ENCODE measurements at regions not wholly inside any gene's neighbourhood (a gene's known extent, or its start where the extent isn't known, plus 50 kb on each side); places are given as distances from the start of the nearest gene placed in this dataset.

DNA sequence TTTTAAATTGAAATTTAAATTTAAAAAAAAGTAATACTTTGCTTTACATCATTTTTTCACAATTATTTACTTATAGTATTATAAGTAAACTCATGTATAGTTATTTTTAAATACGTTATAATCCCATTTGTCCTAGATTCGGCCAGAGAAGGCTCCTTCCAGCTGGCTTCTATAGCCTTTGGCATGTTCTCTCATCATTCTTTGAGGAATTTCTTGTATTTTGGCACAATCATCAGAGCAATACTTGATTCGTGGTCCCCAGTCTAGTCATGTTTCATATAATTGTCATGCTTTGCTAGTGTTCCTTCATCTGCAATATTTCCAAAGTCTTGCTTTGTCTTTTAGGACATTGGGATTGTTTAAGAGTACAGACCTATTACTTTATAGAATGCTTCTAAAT, 1037.9 kb upstream of the AGA start:
- POLR2A ChIA-PET, result no interaction called here
- Histone ChIP-seq H3K4me3 (replicated peaks in 1 of 2; ENCODE audit: low read depth in 1 of 2, low read length in 2 of 2) (no peak overlapping the region), H3K36me3 (ENCODE audit: control insufficient read depth in 1 of 2, insufficient read depth in 2 of 2, low read length in 2 of 2) (no peaks in the 10 kb centered on the region), H2AFZ (ENCODE audit: low read depth, low read length, poor library complexity, severe bottlenecking) (no peak overlapping the region), H3K4me2 (ENCODE audit: low read length) (no peak overlapping the region), H4K20me1 (ENCODE audit: insufficient read depth) (no peaks in the 10 kb centered on the region), H3K27me3 (ENCODE audit: insufficient read depth, low read length) (no peaks in the 10 kb centered on the region), H3K9ac (ENCODE audit: low read length) (no peak overlapping the region), H3K27ac (ENCODE audit: low read depth, low read length) (no peak overlapping the region), H3K9me2 (ENCODE audit: insufficient read depth) (no peaks in the 10 kb centered on the region), H3K79me2 (ENCODE audit: insufficient read depth, low read length) (no peaks in the 10 kb centered on the region), H3K4me1 (ENCODE audit: control insufficient read depth in 1 of 2, insufficient read depth in 2 of 2, low read length in 2 of 2) (no peaks in the 10 kb centered on the region), H3K9me3 (ENCODE audit: control insufficient read depth in 1 of 2, insufficient read depth in 1 of 2, low read depth in 1 of 2, low read length in 2 of 2) (no peaks in the 10 kb centered on the region)
- RAD21 ChIA-PET (ENCODE audit: low non-redundant PET in 1 of 2, low total read pairs in 2 of 2, uncharacterized antibody in 2 of 2, unreplicated experiment in 2 of 2), result no interaction called here
- intact Hi-C loops (cut with micrococcal nuclease), result no loop called here
- TF ChIP-seq ELF1 (IDR thresholded peaks at IDR 0.05; ENCODE audit: borderline replicate concordance, low read depth) (no peak), RAD21 (IDR thresholded peaks at IDR 0.05; ENCODE audit: low read depth) (no peak), SIN3A (IDR thresholded peaks at IDR 0.05; ENCODE audit: low read depth) (no peak), EZH2phosphoT487 (IDR thresholded peaks at IDR 0.05; ENCODE audit: borderline replicate concordance) (no peak), POLR2A (IDR thresholded peaks at IDR 0.05; ENCODE audit: borderline replicate concordance, extremely low read depth, insufficient read depth, insufficient read length) (no peak), SP1 (IDR thresholded peaks at IDR 0.05; ENCODE audit: low read depth) (no peak), TCF7L2 (IDR thresholded peaks at IDR 0.05; ENCODE audit: borderline replicate concordance, extremely low read depth, insufficient read depth, insufficient read length) (no peak), EGR1 (IDR thresholded peaks at IDR 0.05; ENCODE audit: low read depth) (no peak), SRF (IDR thresholded peaks at IDR 0.05; ENCODE audit: low read depth) (no peak), POLR2AphosphoS5 (IDR thresholded peaks at IDR 0.05; ENCODE audit: low read depth, low read length) (no peak), CEBPB (IDR thresholded peaks at IDR 0.05; ENCODE audit: low read depth) (no peak), JUND (IDR thresholded peaks at IDR 0.05) (no peak), ZNF274 (IDR thresholded peaks at IDR 0.05; ENCODE audit: low read depth, low read length) (no peak), EZH2 (IDR thresholded peaks at IDR 0.05) (no peak), ZFX (IDR thresholded peaks at IDR 0.05) (no peak)
- TF ChIP-seq, protein P1, sequence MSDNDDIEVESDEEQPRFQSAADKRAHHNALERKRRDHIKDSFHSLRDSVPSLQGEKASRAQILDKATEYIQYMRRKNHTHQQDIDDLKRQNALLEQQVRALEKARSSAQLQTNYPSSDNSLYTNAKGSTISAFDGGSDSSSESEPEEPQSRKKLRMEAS (IDR thresholded peaks at IDR 0.05), result no peak
- TF ChIP-seq, protein P2, sequence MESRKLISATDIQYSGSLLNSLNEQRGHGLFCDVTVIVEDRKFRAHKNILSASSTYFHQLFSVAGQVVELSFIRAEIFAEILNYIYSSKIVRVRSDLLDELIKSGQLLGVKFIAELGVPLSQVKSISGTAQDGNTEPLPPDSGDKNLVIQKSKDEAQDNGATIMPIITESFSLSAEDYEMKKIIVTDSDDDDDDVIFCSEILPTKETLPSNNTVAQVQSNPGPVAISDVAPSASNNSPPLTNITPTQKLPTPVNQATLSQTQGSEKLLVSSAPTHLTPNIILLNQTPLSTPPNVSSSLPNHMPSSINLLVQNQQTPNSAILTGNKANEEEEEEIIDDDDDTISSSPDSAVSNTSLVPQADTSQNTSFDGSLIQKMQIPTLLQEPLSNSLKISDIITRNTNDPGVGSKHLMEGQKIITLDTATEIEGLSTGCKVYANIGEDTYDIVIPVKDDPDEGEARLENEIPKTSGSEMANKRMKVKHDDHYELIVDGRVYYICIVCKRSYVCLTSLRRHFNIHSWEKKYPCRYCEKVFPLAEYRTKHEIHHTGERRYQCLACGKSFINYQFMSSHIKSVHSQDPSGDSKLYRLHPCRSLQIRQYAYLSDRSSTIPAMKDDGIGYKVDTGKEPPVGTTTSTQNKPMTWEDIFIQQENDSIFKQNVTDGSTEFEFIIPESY (IDR thresholded peaks at IDR 0.05; ENCODE audit: extremely low read depth, insufficient replicate concordance, low read length), result no peak
- TF ChIP-seq, protein P3, sequence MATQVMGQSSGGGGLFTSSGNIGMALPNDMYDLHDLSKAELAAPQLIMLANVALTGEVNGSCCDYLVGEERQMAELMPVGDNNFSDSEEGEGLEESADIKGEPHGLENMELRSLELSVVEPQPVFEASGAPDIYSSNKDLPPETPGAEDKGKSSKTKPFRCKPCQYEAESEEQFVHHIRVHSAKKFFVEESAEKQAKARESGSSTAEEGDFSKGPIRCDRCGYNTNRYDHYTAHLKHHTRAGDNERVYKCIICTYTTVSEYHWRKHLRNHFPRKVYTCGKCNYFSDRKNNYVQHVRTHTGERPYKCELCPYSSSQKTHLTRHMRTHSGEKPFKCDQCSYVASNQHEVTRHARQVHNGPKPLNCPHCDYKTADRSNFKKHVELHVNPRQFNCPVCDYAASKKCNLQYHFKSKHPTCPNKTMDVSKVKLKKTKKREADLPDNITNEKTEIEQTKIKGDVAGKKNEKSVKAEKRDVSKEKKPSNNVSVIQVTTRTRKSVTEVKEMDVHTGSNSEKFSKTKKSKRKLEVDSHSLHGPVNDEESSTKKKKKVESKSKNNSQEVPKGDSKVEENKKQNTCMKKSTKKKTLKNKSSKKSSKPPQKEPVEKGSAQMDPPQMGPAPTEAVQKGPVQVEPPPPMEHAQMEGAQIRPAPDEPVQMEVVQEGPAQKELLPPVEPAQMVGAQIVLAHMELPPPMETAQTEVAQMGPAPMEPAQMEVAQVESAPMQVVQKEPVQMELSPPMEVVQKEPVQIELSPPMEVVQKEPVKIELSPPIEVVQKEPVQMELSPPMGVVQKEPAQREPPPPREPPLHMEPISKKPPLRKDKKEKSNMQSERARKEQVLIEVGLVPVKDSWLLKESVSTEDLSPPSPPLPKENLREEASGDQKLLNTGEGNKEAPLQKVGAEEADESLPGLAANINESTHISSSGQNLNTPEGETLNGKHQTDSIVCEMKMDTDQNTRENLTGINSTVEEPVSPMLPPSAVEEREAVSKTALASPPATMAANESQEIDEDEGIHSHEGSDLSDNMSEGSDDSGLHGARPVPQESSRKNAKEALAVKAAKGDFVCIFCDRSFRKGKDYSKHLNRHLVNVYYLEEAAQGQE (IDR thresholded peaks at IDR 0.05; ENCODE audit: low read depth), result no peak
- TF ChIP-seq, protein P4, sequence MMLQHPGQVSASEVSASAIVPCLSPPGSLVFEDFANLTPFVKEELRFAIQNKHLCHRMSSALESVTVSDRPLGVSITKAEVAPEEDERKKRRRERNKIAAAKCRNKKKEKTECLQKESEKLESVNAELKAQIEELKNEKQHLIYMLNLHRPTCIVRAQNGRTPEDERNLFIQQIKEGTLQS (IDR thresholded peaks at IDR 0.05), result no peak
- CTCF ChIA-PET, result no interaction called here
- no peak for DNase-seq (ENCODE audit: low read depth, low spot score)
- no TSS peak for BruUV-seq (replicated peaks)
- no peak for ATAC-seq

Data from HCT116 (cell line).